PC-3 (cell line): ENCODE measurements at regions not wholly inside any gene's neighbourhood (a gene's known extent, or its start where the extent isn't known, plus 50 kb on each side); places are given as distances from the start of the nearest gene placed in this dataset.

ENCODE experiments used
- ATAC-seq: fragments of 200-7000 bp; cut with Tn5 transposase; 2 replicates; pipeline ENCODE4 v1.9.1; 2020; ENCODE audit warnings: mild to moderate bottlenecking, moderate library complexity
- BruUV-seq: library from RNA; stranded (reverse); fragments of 400-500 nt; replicated peaks from 2 replicates; lab custom pipeline; 2021; lab: Mats Ljungman, UMichigan
- CTCF ChIA-PET: fragments of 300-600 bp; sonication (Branson Sonifier 250); formaldehyde crosslinking; loops from one replicate; lab custom pipeline; 2022; ENCODE audit warnings: antibody characterized with exemption; lab: Charles Lee
- POLR2A ChIA-PET: fragments of 300-600 bp; sonication (Branson Sonifier 250); formaldehyde crosslinking; loops from one replicate; lab custom pipeline; 2022; ENCODE audit warnings: antibody characterized with exemption; ENCODE audit not compliant: unreplicated experiment; lab: Charles Lee
- DNase-seq: peaks from one replicate; pipeline ENCODE4 v3.0.0-alpha.2; 2015
- H2AFZ ChIP-seq: fragments of 300-600 bp; sonication (generic); 2 replicates; pipeline ENCODE4 v1.6.0; 2016; ENCODE audit warnings: antibody characterized with exemption, low read length
- H3F3A ChIP-seq: fragments of 300-600 bp; sonication (generic); one replicate; pipeline ENCODE4 v1.6.0; 2017; ENCODE audit warnings: antibody characterized with exemption, low read length, control low read depth, mild to moderate bottlenecking; ENCODE audit not compliant: unreplicated experiment
- H3K27ac ChIP-seq: fragments of 300-600 bp; sonication (generic); 2 replicates; pipeline ENCODE4 v1.5.1; 2016; ENCODE audit warnings: mild to moderate bottlenecking, low read length
- H3K27me3 ChIP-seq: fragments of 300-600 bp; sonication (generic); 2 replicates; pipeline ENCODE4 v1.6.1; 2016; ENCODE audit warnings: low read length, mixed read lengths
- H3K36me3 ChIP-seq: fragments of 300-600 bp; sonication (generic); 2 replicates; pipeline ENCODE4 v1.6.1; 2016; ENCODE audit warnings: low read depth, mixed run types, low read length, mixed read lengths
- H3K4me1 ChIP-seq: fragments of 300-600 bp; sonication (generic); 2 replicates; pipeline ENCODE4 v1.5.1; 2016; ENCODE audit warnings: low read length; ENCODE audit not compliant: insufficient read depth
- H3K4me2 ChIP-seq: fragments of 300-600 bp; sonication (generic); 2 replicates; pipeline ENCODE4 v1.6.0; 2016; ENCODE audit warnings: low read length
- H3K4me3 ChIP-seq: fragments of 300-600 bp; sonication (generic); 2 replicates; pipeline ENCODE4 v1.5.1; 2016; ENCODE audit warnings: mild to moderate bottlenecking, low read length, mixed read lengths
- H3K79me2 ChIP-seq: fragments of 300-600 bp; sonication (generic); 2 replicates; pipeline ENCODE4 v1.6.1; 2017; ENCODE audit warnings: low read length, mixed read lengths
- H3K9ac ChIP-seq: fragments of 300-600 bp; sonication (generic); 2 replicates; pipeline ENCODE4 v1.6.0; 2016; ENCODE audit warnings: mild to moderate bottlenecking, low read length
- H3K9me2 ChIP-seq: fragments of 300-600 bp; sonication (generic); replicated peaks from 2 replicates; pipeline ENCODE4 v1.6.1; 2016; ENCODE audit warnings: mixed run types, low read length, mixed read lengths
- H3K9me3 ChIP-seq: fragments of 300-600 bp; sonication (generic); 2 replicates; pipeline ENCODE4 v1.6.1; 2016; ENCODE audit warnings: low read length, mixed read lengths
- H4K20me1 ChIP-seq: fragments of 300-600 bp; sonication (generic); 2 replicates; pipeline ENCODE4 v1.6.1; 2016; ENCODE audit warnings: low read length, mixed read lengths
- EZH2 ChIP-seq: fragments of 300-600 bp; sonication (generic); IDR thresholded peaks from one replicate; pipeline ENCODE4 v1.6.1; 2017; ENCODE audit warnings: antibody characterized with exemption, mild to moderate bottlenecking, low read length; ENCODE audit not compliant: unreplicated experiment
- EZH2phosphoT487 ChIP-seq: fragments of 300-600 bp; sonication (generic); IDR thresholded peaks from 2 replicates; pipeline ENCODE4 v1.6.1; 2018; ENCODE audit warnings: mild to moderate bottlenecking, antibody characterized with exemption, low read length, borderline replicate concordance
- intact Hi-C: fragments of 100-400 bp; cut with micrococcal nuclease; formaldehyde crosslinking; loops from 2 replicates; pipeline ENCODE4 v1.9.0; 2023
- TF ChIP-seq, protein P1 (sequence below): fragments of 300-600 bp; sonication (generic); conservative IDR thresholded peaks from 2 replicates; pipeline ENCODE4 v1.5.1; 2017; ENCODE audit warnings: antibody characterized with exemption, low read depth, mild to moderate bottlenecking, low read length

DNA sequence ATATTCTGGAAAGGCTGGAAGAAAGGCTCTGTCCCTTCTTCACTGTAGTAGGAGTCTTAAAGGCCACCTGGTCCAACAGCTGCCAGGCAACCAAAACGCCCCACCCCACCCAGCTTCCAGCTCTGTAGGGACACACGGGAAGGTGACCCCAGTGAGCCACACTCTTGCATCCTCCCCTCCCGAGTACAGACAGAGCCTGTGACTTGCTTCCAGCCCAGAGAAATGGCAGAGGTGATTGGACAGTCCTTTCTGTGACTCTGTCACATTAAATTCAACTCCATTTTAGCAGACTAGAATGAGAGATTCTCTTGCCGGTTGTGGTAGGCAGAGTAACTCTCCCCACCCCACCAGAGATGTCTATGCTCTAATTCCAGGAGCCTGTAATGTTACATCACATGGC is 226.2 kb upstream of the ARID1B start:
- H3K36me3 ChIP-seq: no peaks in the 10 kb centered on the region
- BruUV-seq: no TSS peak

GRCh38 chr6:156545931-156546330 is 231.2 kb upstream of the ARID1B start:
- TF ChIP-seq EZH2phosphoT487: no peak
- TF ChIP-seq, protein P1, sequence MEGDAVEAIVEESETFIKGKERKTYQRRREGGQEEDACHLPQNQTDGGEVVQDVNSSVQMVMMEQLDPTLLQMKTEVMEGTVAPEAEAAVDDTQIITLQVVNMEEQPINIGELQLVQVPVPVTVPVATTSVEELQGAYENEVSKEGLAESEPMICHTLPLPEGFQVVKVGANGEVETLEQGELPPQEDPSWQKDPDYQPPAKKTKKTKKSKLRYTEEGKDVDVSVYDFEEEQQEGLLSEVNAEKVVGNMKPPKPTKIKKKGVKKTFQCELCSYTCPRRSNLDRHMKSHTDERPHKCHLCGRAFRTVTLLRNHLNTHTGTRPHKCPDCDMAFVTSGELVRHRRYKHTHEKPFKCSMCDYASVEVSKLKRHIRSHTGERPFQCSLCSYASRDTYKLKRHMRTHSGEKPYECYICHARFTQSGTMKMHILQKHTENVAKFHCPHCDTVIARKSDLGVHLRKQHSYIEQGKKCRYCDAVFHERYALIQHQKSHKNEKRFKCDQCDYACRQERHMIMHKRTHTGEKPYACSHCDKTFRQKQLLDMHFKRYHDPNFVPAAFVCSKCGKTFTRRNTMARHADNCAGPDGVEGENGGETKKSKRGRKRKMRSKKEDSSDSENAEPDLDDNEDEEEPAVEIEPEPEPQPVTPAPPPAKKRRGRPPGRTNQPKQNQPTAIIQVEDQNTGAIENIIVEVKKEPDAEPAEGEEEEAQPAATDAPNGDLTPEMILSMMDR: no peak
- no peak for TF ChIP-seq EZH2
- no peaks in the 10 kb centered on the region for H3K9me2 ChIP-seq
- H3K27ac ChIP-seq: no peak overlapping the region
- no peak overlapping the region for H3K4me2 ChIP-seq
- no peaks in the 10 kb centered on the region for H3K36me3 ChIP-seq
- H3K27me3 ChIP-seq: peaks cover 3% of the 10 kb centered on the region; the same call in 1 of the 2 replicates
- no peak overlapping the region for H3K4me3 ChIP-seq
- no peaks in the 10 kb centered on the region for H4K20me1 ChIP-seq
- no peak overlapping the region for H3K9ac ChIP-seq
- H3K4me1 ChIP-seq: no peaks in the 10 kb centered on the region
- BruUV-seq: no TSS peak
- no peak overlapping the region for H2AFZ ChIP-seq
- no peaks in the 10 kb centered on the region for H3K79me2 ChIP-seq
- H3K9me3 ChIP-seq: no peaks in the 10 kb centered on the region
- no peaks in the 10 kb centered on the region for H3F3A ChIP-seq
- POLR2A ChIA-PET: no interaction called here
- DNase-seq (no peak), ATAC-seq (no peak)
- intact Hi-C loops: no loop called here
- CTCF ChIA-PET: no interaction called here

More for the DNA sequence above, 226.2 kb upstream of the ARID1B start:
- Histone ChIP-seq H3K27ac (no peak overlapping the region), H3K79me2 (no peaks in the 10 kb centered on the region), H2AFZ (no peak overlapping the region), H3F3A (no peaks in the 10 kb centered on the region), H3K9ac (no peak overlapping the region), H3K27me3 (peaks cover under 1% of the 10 kb centered on the region; the same call in 1 of the 2 replicates), H4K20me1 (no peaks in the 10 kb centered on the region), H3K9me2 (no peaks in the 10 kb centered on the region), H3K4me2 (no peak overlapping the region), H3K9me3 (no peaks in the 10 kb centered on the region), H3K4me3 (no peak overlapping the region), H3K4me1 (no peaks in the 10 kb centered on the region)
- no peak for ATAC-seq
- no peak for DNase-seq
- CTCF ChIA-PET: no interaction called here
- TF ChIP-seq, protein P1: no peak
- TF ChIP-seq EZH2phosphoT487 (no peak), EZH2 (no peak)
- intact Hi-C loops: no loop called here
- POLR2A ChIA-PET: no interaction called here

- no peaks in the 10 kb centered on the region for H3K4me1 ChIP-seq
- H3K79me2 ChIP-seq: no peaks in the 10 kb centered on the region
- ChIA-PET CTCF (no interaction called here), POLR2A (no interaction called here)
- H3K4me3 ChIP-seq: no peak overlapping the region
- H3K9me3 ChIP-seq: no peaks in the 10 kb centered on the region
- H2AFZ ChIP-seq: no peak overlapping the region
- H3K27ac ChIP-seq: no peak overlapping the region
- no peak overlapping the region for H3K9ac ChIP-seq
- ATAC-seq (no peak), DNase-seq (no peak)
- peaks cover 3% of the 10 kb centered on the region; the same call in 1 of the 2 replicates for H3K27me3 ChIP-seq
- BruUV-seq: no TSS peak
- no peaks in the 10 kb centered on the region for H3K36me3 ChIP-seq
- H4K20me1 ChIP-seq: no peaks in the 10 kb centered on the region
- no peaks in the 10 kb centered on the region for H3F3A ChIP-seq
- intact Hi-C loops: no loop called here
- TF ChIP-seq, protein P1: no peak
- no peak for TF ChIP-seq EZH2
- no peak for TF ChIP-seq EZH2phosphoT487
- H3K4me2 ChIP-seq: no peak overlapping the region
- H3K9me2 ChIP-seq: no peaks in the 10 kb centered on the region
These were observed 232.2 kb upstream of the ARID1B start for GRCh38 chr6:156545021-156545420.
